K562 (cell line): ENCODE measurements at regions not wholly inside any gene's neighbourhood (a gene's known extent, or its start where the extent isn't known, plus 50 kb on each side); places are given as distances from the start of the nearest gene placed in this dataset.

Source experiments
- ATF2 ChIP-seq: sonication (generic); formaldehyde crosslinking; IDR thresholded peaks from 2 replicates; pipeline ENCODE4 v1.8.1; 2022; ENCODE audit warnings: missing genetic modification reagents
- MAFG ChIP-seq: fragments of 450-650 bp; conservative IDR thresholded peaks from 2 replicates; pipeline ENCODE4 v1.6.1; 2016; ENCODE audit warnings: missing genetic modification characterization, missing compliant biosample characterization
- MAZ ChIP-seq, 2 experiments: fragments of 450-650 bp in 1 of 2; sonication (generic) in 1 of 2; formaldehyde crosslinking; IDR thresholded peaks in 1 of 2; conservative IDR thresholded peaks in 1 of 2; 2 replicates each; pipeline versions ENCODE4 v1.4.0 to v1.5.0; 2020; ENCODE audit warnings: mild to moderate bottlenecking in 1 of 2, missing genetic modification reagents in 1 of 2
- MLLT1 ChIP-seq, 2 experiments: fragments of 450-650 bp; IDR thresholded peaks; 2 replicates each; pipeline ENCODE4 v1.6.1; 2016
- MTF1 ChIP-seq: fragments of 250-450 bp; sonication (Bioruptor Pico); IDR thresholded peaks from 2 replicates; pipeline ENCODE4 v1.9.0; 2021; ENCODE audit warnings: moderate library complexity, mild to moderate bottlenecking, inconsistent platforms, borderline replicate concordance
- RBBP5 ChIP-seq: fragments of 200-600 bp; sonication (generic); IDR thresholded peaks from 2 replicates; pipeline ENCODE4 v1.6.1; 2012; ENCODE audit warnings: borderline replicate concordance, mild to moderate bottlenecking, low read length, control low read depth, inconsistent platforms; ENCODE audit not compliant: insufficient read depth, poor library complexity, severe bottlenecking
- SNAPC5 ChIP-seq: fragments of 250-450 bp; sonication (Bioruptor Pico); IDR thresholded peaks from 2 replicates; pipeline ENCODE4 v1.8.0; 2021; ENCODE audit warnings: moderate library complexity, mild to moderate bottlenecking, inconsistent platforms
- SP1 ChIP-seq: sonication (generic); formaldehyde crosslinking; IDR thresholded peaks from 2 replicates; pipeline ENCODE4 v1.8.1; 2022; ENCODE audit warnings: mild to moderate bottlenecking, missing genetic modification reagents
- STAT6 ChIP-seq: sonication (generic); formaldehyde crosslinking; IDR thresholded peaks from 2 replicates; pipeline ENCODE4 v1.8.1; 2023; ENCODE audit warnings: mild to moderate bottlenecking, missing genetic modification reagents
- TEAD4 ChIP-seq, 2 experiments: sonication (generic) in 1 of 2; formaldehyde crosslinking in 1 of 2; IDR thresholded peaks; 2 replicates each; pipeline versions ENCODE4 v1.6.1 to v1.8.0; 2012 to 2022; ENCODE audit warnings: borderline replicate concordance in 1 of 2, inconsistent platforms in 1 of 2, low read length in 1 of 2, mild to moderate bottlenecking in 1 of 2, missing genetic modification reagents in 1 of 2
- ZNF143 ChIP-seq: sonication (generic); formaldehyde crosslinking; IDR thresholded peaks from 2 replicates; pipeline ENCODE4 v1.9.0; 2022; ENCODE audit warnings: mild to moderate bottlenecking, missing genetic modification reagents
- ZNF239 ChIP-seq: fragments of 250-450 bp; sonication (Bioruptor Pico); IDR thresholded peaks from 2 replicates; pipeline ENCODE4 v1.4.0; 2020; ENCODE audit warnings: mild to moderate bottlenecking

- no peak for TF ChIP-seq MAZ (CRISPR knock-in tag; conservative IDR thresholded peaks at IDR 0.05 in 1 of 2, IDR thresholded peaks at IDR 0.05 in 1 of 2)
- no peak for TF ChIP-seq ZNF239 (CRISPR knock-in tag)
- TF ChIP-seq SP1 (CRISPR knock-in tag): no peak
- no peak for TF ChIP-seq MAFG (tag)
- TF ChIP-seq TEAD4 (IDR thresholded peaks at IDR 0.05; ENCODE audit: low read length): no peak
- TF ChIP-seq TEAD4 (CRISPR knock-in tag; IDR thresholded peaks at IDR 0.05; ENCODE audit: borderline replicate concordance): no peak
- no peak for TF ChIP-seq ATF2 (CRISPR knock-in tag)
- TF ChIP-seq MTF1 (CRISPR knock-in tag): no peak
- no peak for TF ChIP-seq SNAPC5
- TF ChIP-seq STAT6: no peak
- TF ChIP-seq MLLT1 (IDR thresholded peaks at IDR 0.05): no peak
- TF ChIP-seq ZNF143 (CRISPR knock-in tag): no peak
- no peak for TF ChIP-seq RBBP5
These were observed 77.5 kb downstream of the UCHL1 start for GRCh38 chr4:41334182-41334581.
